D721Med (cell line): ENCODE measurements at regions not wholly inside any gene's neighbourhood (a gene's known extent, or its start where the extent isn't known, plus 50 kb on each side); places are given as distances from the start of the nearest gene placed in this dataset.

ENCODE experiments used
- DNase-seq: peaks from one replicate; pipeline ENCODE4 v3.0.0; 2011; ENCODE audit warnings: low spot score; ENCODE audit not compliant: insufficient read length
- FAIRE-seq: peaks from 2 replicates; lab custom pipeline; 2011; peaks lifted over from hg19 to GRCh38; lab: Jason Lieb, UNC
- CTCF ChIP-seq: IDR thresholded peaks from 2 replicates; pipeline ENCODE4 v1.5.1; 2012; ENCODE audit warnings: mild to moderate bottlenecking, control low read depth; ENCODE audit not compliant: insufficient read depth; ENCODE audit errors: missing control alignments

GRCh38 chr2:150900913-150901312 lies 360.8 kb downstream of the RBM43 start:
- TF ChIP-seq CTCF: no peak
- FAIRE-seq: no peak
- no peak for DNase-seq

GRCh38 chr2:150895968-150896367 lies 365.7 kb downstream of the RBM43 start:
- FAIRE-seq: no peak
- TF ChIP-seq CTCF: no peak

GRCh38 chr2:150889141-150889540 lies 372.5 kb downstream of the RBM43 start:
- no peak for FAIRE-seq
- TF ChIP-seq CTCF: no peak
- no peak for DNase-seq

More at GRCh38 chr2:150895968-150896367, 365.7 kb downstream of the RBM43 start:
- no peak for DNase-seq

- DNase-seq (no peak), FAIRE-seq (no peak)
- TF ChIP-seq CTCF: no peak
Observed at GRCh38 chr2:150888337-150888736, 373.3 kb downstream of the RBM43 start.

- DNase-seq: no peak
- no peak for TF ChIP-seq CTCF
- FAIRE-seq: no peak
Observed at GRCh38 chr2:150887926-150888325, 373.7 kb downstream of the RBM43 start.

GRCh38 chr2:150885774-150886386 lies 375.8 kb downstream of the RBM43 start:
- TF ChIP-seq CTCF: no peak

GRCh38 chr2:150885236-150885635 lies 376.4 kb downstream of the RBM43 start:
- FAIRE-seq (no peak), DNase-seq (no peak)
- TF ChIP-seq CTCF: no peak

More at GRCh38 chr2:150885774-150886386, 375.8 kb downstream of the RBM43 start:
- DNase-seq (no peak), FAIRE-seq (no peak)
